IMR-90 (cell line): ENCODE measurements at regions not wholly inside any gene's neighbourhood (a gene's known extent, or its start where the extent isn't known, plus 50 kb on each side); places are given as distances from the start of the nearest gene placed in this dataset.

Experiments used
- ATAC-seq: fragments of 200-7000 bp; cut with Tn5 transposase; 2 replicates; pipeline ENCODE4 v1.9.1; 2020; ENCODE audit warnings: low read depth, mild to moderate bottlenecking, moderate library complexity
- BruUV-seq: library from RNA; stranded (reverse); fragments of 400-500 nt; replicated peaks from 2 replicates; lab custom pipeline; 2021; lab: Mats Ljungman, UMichigan
- CTCF ChIA-PET: fragments of 300-600 bp; formaldehyde crosslinking; extraction: SDS; loops from one replicate; lab custom pipeline; 2021; ENCODE audit warnings: antibody characterized with exemption; lab: Yijun Ruan, JAX
- POLR2A ChIA-PET: fragments of 300-600 bp; sonication (Branson Sonifier 250); formaldehyde crosslinking; loops from one replicate; lab custom pipeline; 2022; ENCODE audit warnings: antibody characterized with exemption; ENCODE audit not compliant: unreplicated experiment; lab: Charles Lee
- DNase-seq: peaks from one replicate; pipeline ENCODE4 v3.0.0; 2013
- H2AFZ ChIP-seq: replicated peaks from 2 replicates; pipeline ENCODE3; 2013; ENCODE audit warnings: low read length, mild to moderate bottlenecking; ENCODE audit not compliant: poor library complexity
- H2AK5ac ChIP-seq: 2 replicates; pipeline ENCODE4 v1.6.1; 2013; ENCODE audit warnings: low read depth, low read length, inconsistent platforms
- H2AK9ac ChIP-seq: replicated peaks from 2 replicates; pipeline ENCODE3; 2013; ENCODE audit warnings: mild to moderate bottlenecking, low read depth, low read length, moderate library complexity; ENCODE audit not compliant: poor library complexity
- H2BK120ac ChIP-seq: 2 replicates; pipeline ENCODE4 v1.6.1; 2013; ENCODE audit warnings: low read depth, low read length, inconsistent platforms
- H2BK15ac ChIP-seq: 3 replicates; pipeline ENCODE4 v1.6.1; 2013; ENCODE audit warnings: low read depth, low read length, inconsistent platforms
- H2BK20ac ChIP-seq: 2 replicates; pipeline ENCODE4 v1.6.1; 2013; ENCODE audit warnings: low read depth, mild to moderate bottlenecking, inconsistent platforms, low read length, moderate library complexity
- H2BK5ac ChIP-seq: 2 replicates; pipeline ENCODE4 v1.6.1; 2013; ENCODE audit warnings: mild to moderate bottlenecking, low read depth, low read length, inconsistent platforms; ENCODE audit not compliant: poor library complexity, severe bottlenecking
- H3K14ac ChIP-seq: replicated peaks from 2 replicates; pipeline ENCODE4 v1.6.1; 2013; ENCODE audit warnings: low read depth, low read length, inconsistent platforms
- H3K18ac ChIP-seq: 2 replicates; pipeline ENCODE4 v1.6.1; 2013; ENCODE audit warnings: low read depth, low read length, control low read depth
- H3K23ac ChIP-seq: 2 replicates; pipeline ENCODE4 v1.6.1; 2013; ENCODE audit warnings: low read depth, low read length, inconsistent platforms
- H3K27ac ChIP-seq: 2 replicates; pipeline ENCODE4 v1.5.1; 2013; ENCODE audit warnings: mild to moderate bottlenecking, control low read depth, low read length; ENCODE audit not compliant: insufficient read depth
- H3K27me3 ChIP-seq: 2 replicates; pipeline ENCODE4 v1.6.1; 2013; ENCODE audit warnings: low read length; ENCODE audit not compliant: control insufficient read depth, insufficient read depth
- H3K36me3 ChIP-seq: 2 replicates; pipeline ENCODE4 v1.6.1; 2013; ENCODE audit warnings: low read length, mixed read lengths; ENCODE audit not compliant: control insufficient read depth, insufficient read depth
- H3K4ac ChIP-seq: 2 replicates; pipeline ENCODE4 v1.6.1; 2013; ENCODE audit warnings: low read depth, low read length, inconsistent platforms
- H3K4me1 ChIP-seq: 2 replicates; pipeline ENCODE4 v1.6.1; 2013; ENCODE audit warnings: low read length, mixed read lengths; ENCODE audit not compliant: control insufficient read depth, insufficient read depth
- H3K4me2 ChIP-seq: 2 replicates; pipeline ENCODE4 v1.6.1; 2013; ENCODE audit warnings: low read depth, mild to moderate bottlenecking, control low read depth, low read length, moderate library complexity
- H3K4me3 ChIP-seq: 2 replicates; pipeline ENCODE4 v1.5.1; 2013; ENCODE audit warnings: low read depth, mild to moderate bottlenecking, control low read depth, low read length, moderate library complexity; ENCODE audit not compliant: insufficient read depth
- H3K56ac ChIP-seq: 2 replicates; pipeline ENCODE4 v1.6.1; 2013; ENCODE audit warnings: low read length, inconsistent platforms; ENCODE audit not compliant: insufficient read depth; ENCODE audit errors: extremely low read depth
- H3K79me1 ChIP-seq, 2 experiments: 2 replicates each; pipeline ENCODE4 v1.6.1; 2013; ENCODE audit warnings: low read length in 2 of 2, inconsistent platforms in 1 of 2, low read depth in 1 of 2
- H3K9ac ChIP-seq: 2 replicates; pipeline ENCODE4 v1.6.1; 2013; ENCODE audit warnings: low read depth, low read length, control low read depth
- H3K9me1 ChIP-seq: 2 replicates; pipeline ENCODE4 v1.6.1; 2013; ENCODE audit warnings: low read length, inconsistent platforms; ENCODE audit not compliant: insufficient read depth
- H3K9me3 ChIP-seq: 2 replicates; pipeline ENCODE4 v1.6.1; 2013; ENCODE audit warnings: low read length; ENCODE audit not compliant: control insufficient read depth, insufficient read depth
- H4K20me1 ChIP-seq: 2 replicates; pipeline ENCODE4 v1.6.1; 2013; ENCODE audit warnings: low read length, inconsistent platforms; ENCODE audit not compliant: insufficient read depth
- H4K5ac ChIP-seq: 2 replicates; pipeline ENCODE4 v1.6.1; 2013; ENCODE audit warnings: mild to moderate bottlenecking, low read depth, low read length, control low read depth
- H4K8ac ChIP-seq, 2 experiments: 2 replicates each; pipeline ENCODE4 v1.6.1; 2013; ENCODE audit warnings: low read depth in 2 of 2, low read length in 2 of 2, control low read depth in 1 of 2, inconsistent platforms in 1 of 2
- H4K91ac ChIP-seq: 2 replicates; pipeline ENCODE4 v1.6.1; 2013; ENCODE audit warnings: low read depth, low read length, inconsistent platforms; ENCODE audit not compliant: insufficient read depth
- BHLHE40 ChIP-seq: fragments of 150-350 bp; IDR thresholded peaks from 2 replicates; pipeline ENCODE4 v1.6.1; 2016; ENCODE audit warnings: mild to moderate bottlenecking, low read depth, low read length
- CEBPB ChIP-seq: IDR thresholded peaks from 2 replicates; pipeline ENCODE4 v1.6.1; 2012; ENCODE audit warnings: low read depth, low read length, improper control_type of control experiment
- CHD1 ChIP-seq: IDR thresholded peaks from 2 replicates; pipeline ENCODE4 v1.6.1; 2012; ENCODE audit warnings: low read depth, low read length, improper control_type of control experiment
- MAFK ChIP-seq: IDR thresholded peaks from 2 replicates; pipeline ENCODE4 v1.6.1; 2012; ENCODE audit warnings: low read depth, low read length, improper control_type of control experiment
- MAZ ChIP-seq: IDR thresholded peaks from 2 replicates; pipeline ENCODE4 v1.6.1; 2012; ENCODE audit warnings: low read depth, mild to moderate bottlenecking, low read length, improper control_type of control experiment, moderate library complexity, borderline replicate concordance
- MXI1 ChIP-seq: IDR thresholded peaks from 2 replicates; pipeline ENCODE4 v1.6.1; 2012; ENCODE audit warnings: low read depth, mild to moderate bottlenecking, low read length, moderate library complexity, borderline replicate concordance
- NFE2L2 ChIP-seq: fragments of 150-350 bp; IDR thresholded peaks from 2 replicates; pipeline ENCODE4 v1.6.1; 2016; ENCODE audit warnings: low read depth, mild to moderate bottlenecking, low read length
- POLR2A ChIP-seq: IDR thresholded peaks from 2 replicates; pipeline ENCODE4 v1.6.1; 2012; ENCODE audit warnings: mild to moderate bottlenecking, low read depth, low read length
- RAD21 ChIP-seq: IDR thresholded peaks from 2 replicates; pipeline ENCODE4 v1.6.1; 2012; ENCODE audit warnings: low read length, improper control_type of control experiment
- RCOR1 ChIP-seq: IDR thresholded peaks from 2 replicates; pipeline ENCODE4 v1.6.1; 2012; ENCODE audit warnings: mild to moderate bottlenecking, low read length, improper control_type of control experiment; ENCODE audit not compliant: insufficient replicate concordance
- SMC3 ChIP-seq: fragments of 150-350 bp; IDR thresholded peaks from 2 replicates; pipeline ENCODE4 v1.6.1; 2016; ENCODE audit warnings: low read depth, mild to moderate bottlenecking, antibody characterized with exemption, low read length, moderate library complexity
- WGBS, 2 experiments: methylation state at CpG; one replicate each; pipeline versions ENCODE4 v1.1.5 to v1.1.7; 2013; ENCODE audit warnings: missing lambda C conversion rate in 2 of 2; ENCODE audit not compliant: insufficient read length in 1 of 2; ENCODE audit errors: extremely low coverage in 2 of 2; 5-methylcytosine and 5-hydroxymethylcytosine counted together
- dilution Hi-C: fragments of 300-500 bp; cut with HindIII; formaldehyde crosslinking; loops from one replicate; pipeline ENCODE4 v1.14.3; 2018; ENCODE audit warnings: low sequenced_read_pairs; ENCODE audit not compliant: unreplicated experiment
- in situ Hi-C: fragments of 300-500 bp; cut with MboI; formaldehyde crosslinking; loops from 3 replicates; pipeline ENCODE4 v1.14.3; 2019; ENCODE audit warnings: low sequenced_read_pairs, inconsistent platforms, mixed read lengths
- intact Hi-C: fragments of 100-400 bp; cut with micrococcal nuclease; formaldehyde crosslinking; loops from 2 replicates; pipeline ENCODE4 v1.10.0; 2022
- TF ChIP-seq, protein P1 (sequence below): conservative IDR thresholded peaks from 2 replicates; pipeline ENCODE4 v1.5.1; 2012; ENCODE audit warnings: mild to moderate bottlenecking, low read depth, low read length, improper control_type of control experiment
- TF ChIP-seq, protein P2 (sequence below): fragments of 150-350 bp; IDR thresholded peaks from 2 replicates; pipeline ENCODE4 v1.6.1; 2016; ENCODE audit warnings: low read depth, mild to moderate bottlenecking, low read length, moderate library complexity, borderline replicate concordance
- TF ChIP-seq, protein P3 (sequence below): fragments of 150-350 bp; IDR thresholded peaks from 2 replicates; pipeline ENCODE4 v1.6.1; 2017; ENCODE audit warnings: mild to moderate bottlenecking, antibody characterized with exemption, low read length, low read depth

DNA sequence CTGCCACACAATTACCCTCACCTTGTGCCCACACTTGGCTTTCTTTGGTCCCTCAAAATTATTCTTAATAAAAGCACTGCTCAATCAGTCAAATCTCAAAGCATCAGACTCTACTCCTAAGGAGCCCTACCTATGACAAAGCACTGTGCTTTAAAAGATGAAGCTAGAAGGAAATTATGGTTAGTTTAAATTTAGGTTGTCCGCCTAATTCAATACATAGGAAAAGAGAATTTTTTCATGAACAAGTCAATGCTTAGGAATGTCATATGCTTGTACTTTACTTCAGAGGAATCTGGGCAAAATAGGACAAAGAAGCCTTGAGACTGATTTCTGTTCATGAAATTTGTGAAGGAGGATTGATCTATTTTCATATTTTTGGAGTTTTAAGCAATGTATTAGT lies 726.4 kb upstream of the CDH2 start:
- no peak overlapping the region for H2BK15ac ChIP-seq
- no peaks in the 10 kb centered on the region for H3K4me1 ChIP-seq
- H3K9me3 ChIP-seq: no peaks in the 10 kb centered on the region
- H3K27me3 ChIP-seq: no peaks in the 10 kb centered on the region
- no peak overlapping the region for H3K4ac ChIP-seq
- DNase-seq (peak; percentile 40), ATAC-seq (peak; percentile 74)
- no peak overlapping the region for H2BK5ac ChIP-seq
- H2BK120ac ChIP-seq: peak overlapping the region; percentile 75; the same call in 1 of the 2 replicates
- H4K91ac ChIP-seq: no peak overlapping the region
- H4K5ac ChIP-seq: no peak overlapping the region
- ChIA-PET POLR2A (no interaction called here), CTCF (interaction anchor here (0.6 kb wide), 2 partner anchors 162 to 494 kb away, joined by 3 to 4 read pairs; no protein-coding TSS in a partner anchor)
- intact Hi-C loops (no loop called here), dilution Hi-C loops (no loop called here), in situ Hi-C loops (no loop called here)
- H3K4me3 ChIP-seq: no peak overlapping the region
- no peak overlapping the region for H3K14ac ChIP-seq
- H2AK9ac ChIP-seq: no peak overlapping the region
- no peaks in the 10 kb centered on the region for H4K20me1 ChIP-seq
- H3K36me3 ChIP-seq: no peaks in the 10 kb centered on the region
- H3K27ac ChIP-seq: no peak overlapping the region
- no peak overlapping the region for H2AK5ac ChIP-seq
- H3K9me1 ChIP-seq: no peaks in the 10 kb centered on the region
- H2AFZ ChIP-seq: no peak overlapping the region
- H4K8ac ChIP-seq: no peak overlapping the region
- TF ChIP-seq, protein P1, sequence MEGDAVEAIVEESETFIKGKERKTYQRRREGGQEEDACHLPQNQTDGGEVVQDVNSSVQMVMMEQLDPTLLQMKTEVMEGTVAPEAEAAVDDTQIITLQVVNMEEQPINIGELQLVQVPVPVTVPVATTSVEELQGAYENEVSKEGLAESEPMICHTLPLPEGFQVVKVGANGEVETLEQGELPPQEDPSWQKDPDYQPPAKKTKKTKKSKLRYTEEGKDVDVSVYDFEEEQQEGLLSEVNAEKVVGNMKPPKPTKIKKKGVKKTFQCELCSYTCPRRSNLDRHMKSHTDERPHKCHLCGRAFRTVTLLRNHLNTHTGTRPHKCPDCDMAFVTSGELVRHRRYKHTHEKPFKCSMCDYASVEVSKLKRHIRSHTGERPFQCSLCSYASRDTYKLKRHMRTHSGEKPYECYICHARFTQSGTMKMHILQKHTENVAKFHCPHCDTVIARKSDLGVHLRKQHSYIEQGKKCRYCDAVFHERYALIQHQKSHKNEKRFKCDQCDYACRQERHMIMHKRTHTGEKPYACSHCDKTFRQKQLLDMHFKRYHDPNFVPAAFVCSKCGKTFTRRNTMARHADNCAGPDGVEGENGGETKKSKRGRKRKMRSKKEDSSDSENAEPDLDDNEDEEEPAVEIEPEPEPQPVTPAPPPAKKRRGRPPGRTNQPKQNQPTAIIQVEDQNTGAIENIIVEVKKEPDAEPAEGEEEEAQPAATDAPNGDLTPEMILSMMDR: no peak
- no peak for TF ChIP-seq NFE2L2
- TF ChIP-seq RCOR1: no peak
- TF ChIP-seq, protein P2, sequence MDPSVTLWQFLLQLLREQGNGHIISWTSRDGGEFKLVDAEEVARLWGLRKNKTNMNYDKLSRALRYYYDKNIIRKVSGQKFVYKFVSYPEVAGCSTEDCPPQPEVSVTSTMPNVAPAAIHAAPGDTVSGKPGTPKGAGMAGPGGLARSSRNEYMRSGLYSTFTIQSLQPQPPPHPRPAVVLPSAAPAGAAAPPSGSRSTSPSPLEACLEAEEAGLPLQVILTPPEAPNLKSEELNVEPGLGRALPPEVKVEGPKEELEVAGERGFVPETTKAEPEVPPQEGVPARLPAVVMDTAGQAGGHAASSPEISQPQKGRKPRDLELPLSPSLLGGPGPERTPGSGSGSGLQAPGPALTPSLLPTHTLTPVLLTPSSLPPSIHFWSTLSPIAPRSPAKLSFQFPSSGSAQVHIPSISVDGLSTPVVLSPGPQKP: no peak
- TF ChIP-seq CHD1: no peak
- TF ChIP-seq POLR2A: no peak
- no peak for TF ChIP-seq MAZ
- no peak for TF ChIP-seq RAD21
- TF ChIP-seq MAFK: no peak
- no peak for TF ChIP-seq MXI1
- TF ChIP-seq SMC3: no peak
- no peak for TF ChIP-seq BHLHE40
- TF ChIP-seq, protein P3, sequence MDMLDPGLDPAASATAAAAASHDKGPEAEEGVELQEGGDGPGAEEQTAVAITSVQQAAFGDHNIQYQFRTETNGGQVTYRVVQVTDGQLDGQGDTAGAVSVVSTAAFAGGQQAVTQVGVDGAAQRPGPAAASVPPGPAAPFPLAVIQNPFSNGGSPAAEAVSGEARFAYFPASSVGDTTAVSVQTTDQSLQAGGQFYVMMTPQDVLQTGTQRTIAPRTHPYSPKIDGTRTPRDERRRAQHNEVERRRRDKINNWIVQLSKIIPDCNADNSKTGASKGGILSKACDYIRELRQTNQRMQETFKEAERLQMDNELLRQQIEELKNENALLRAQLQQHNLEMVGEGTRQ: no peak
- no peak for TF ChIP-seq CEBPB
- H3K9ac ChIP-seq: no peak overlapping the region
- H3K18ac ChIP-seq: no peak overlapping the region
- no TSS peak for BruUV-seq
- H3K23ac ChIP-seq: no peak overlapping the region
- no peaks in the 10 kb centered on the region for H3K79me1 ChIP-seq
- H3K4me2 ChIP-seq: no peak overlapping the region
- no peak overlapping the region for H3K56ac ChIP-seq
- peak overlapping the region; percentile 80; the same call in 1 of the 2 replicates for H2BK20ac ChIP-seq
- WGBS, 2 experiments: no CpG with 5 or more reads among the region's 1 CpG
